ENCODE measurements at regions not wholly inside any gene's neighbourhood (a gene's known extent, or its start where the extent isn't known, plus 50 kb on each side); places are given as distances from the start of the nearest gene placed in this dataset.

DNA sequence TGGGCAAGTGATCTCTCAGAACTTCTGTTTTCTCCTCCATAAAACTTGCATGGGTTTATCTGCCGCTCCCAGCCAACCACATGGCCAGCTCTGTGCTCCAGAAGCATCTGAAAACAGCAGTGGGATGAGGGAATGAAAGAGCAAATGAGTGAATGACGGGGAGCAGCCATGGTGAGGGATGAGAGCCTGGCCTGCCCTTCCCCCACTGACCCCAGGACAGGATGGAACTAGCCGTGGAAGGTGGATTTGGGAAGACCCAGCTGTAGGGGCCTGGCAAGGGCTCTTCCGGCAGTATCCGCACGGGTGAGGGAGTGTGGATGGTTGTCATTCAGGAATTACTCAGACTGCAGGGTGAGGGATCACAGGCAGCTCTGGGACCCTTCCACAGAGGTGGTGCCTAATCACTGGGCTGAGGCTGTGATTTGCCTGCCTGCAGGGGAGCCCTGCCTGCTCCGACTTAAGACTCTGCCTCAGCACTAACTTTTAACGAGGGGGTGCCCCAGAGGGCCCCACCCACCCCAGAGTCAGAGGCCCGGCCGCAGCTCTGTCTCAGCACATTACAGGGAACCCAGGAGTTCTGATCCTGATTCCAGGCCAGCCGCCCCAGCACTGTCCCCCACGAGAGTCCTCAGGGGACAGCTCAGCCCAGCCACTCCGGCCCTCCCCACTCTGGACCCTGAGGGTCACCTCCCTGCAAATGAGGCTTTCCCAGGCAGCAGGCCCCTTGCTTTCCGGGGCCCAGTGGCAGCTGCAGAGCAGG is 136.8 kb upstream of the C14orf180 start:
- Mint-ChIP-seq H3K9me3 (peaks cover 0 to 5% of the 10 kb centered on the region in 2 donors), H3K27me3 (ENCODE audit: low read depth in 2 of 2) (peaks cover 5 to 14% of the 10 kb centered on the region in 2 donors), H3K4me3 (no peak overlapping the region), H3K4me1 (peaks cover 0 to 5% of the 10 kb centered on the region in 2 donors), H3K27ac (no peak overlapping the region), H3K36me3 (peaks cover 4% of the 10 kb centered on the region)
- no peak for ATAC-seq
- Histone ChIP-seq H3K27ac (ENCODE audit: low read length) (no peak overlapping the region), H3K4me1 (ENCODE audit: control insufficient read depth, insufficient read depth, low read length) (no peaks in the 10 kb centered on the region), H3K36me3 (ENCODE audit: control insufficient read depth, insufficient read depth, low read length) (no peaks in the 10 kb centered on the region), H3K27me3 (ENCODE audit: control insufficient read depth, insufficient read depth, low read length) (no peaks in the 10 kb centered on the region), H3K4me3 (ENCODE audit: low read length) (no peak overlapping the region), H3K9me3 (ENCODE audit: control insufficient read depth, insufficient read depth, low read length) (no peaks in the 10 kb centered on the region)
- intact Hi-C loops (cut with micrococcal nuclease), result no loop called here
- TF ChIP-seq, protein P1, sequence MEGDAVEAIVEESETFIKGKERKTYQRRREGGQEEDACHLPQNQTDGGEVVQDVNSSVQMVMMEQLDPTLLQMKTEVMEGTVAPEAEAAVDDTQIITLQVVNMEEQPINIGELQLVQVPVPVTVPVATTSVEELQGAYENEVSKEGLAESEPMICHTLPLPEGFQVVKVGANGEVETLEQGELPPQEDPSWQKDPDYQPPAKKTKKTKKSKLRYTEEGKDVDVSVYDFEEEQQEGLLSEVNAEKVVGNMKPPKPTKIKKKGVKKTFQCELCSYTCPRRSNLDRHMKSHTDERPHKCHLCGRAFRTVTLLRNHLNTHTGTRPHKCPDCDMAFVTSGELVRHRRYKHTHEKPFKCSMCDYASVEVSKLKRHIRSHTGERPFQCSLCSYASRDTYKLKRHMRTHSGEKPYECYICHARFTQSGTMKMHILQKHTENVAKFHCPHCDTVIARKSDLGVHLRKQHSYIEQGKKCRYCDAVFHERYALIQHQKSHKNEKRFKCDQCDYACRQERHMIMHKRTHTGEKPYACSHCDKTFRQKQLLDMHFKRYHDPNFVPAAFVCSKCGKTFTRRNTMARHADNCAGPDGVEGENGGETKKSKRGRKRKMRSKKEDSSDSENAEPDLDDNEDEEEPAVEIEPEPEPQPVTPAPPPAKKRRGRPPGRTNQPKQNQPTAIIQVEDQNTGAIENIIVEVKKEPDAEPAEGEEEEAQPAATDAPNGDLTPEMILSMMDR (IDR thresholded peaks at IDR 0.05), result no peak
- WGBS (ENCODE audit: insufficient coverage), result 83% methylated on average over 14 of the region's 14 CpGs
- no peak for DNase-seq

GRCh38 chr14:104443391-104444158 is 136.0 kb upstream of the C14orf180 start:
- Histone ChIP-seq H3K27me3 (ENCODE audit: control insufficient read depth, insufficient read depth, low read length) (no peaks in the 10 kb centered on the region), H3K9me3 (ENCODE audit: control insufficient read depth, insufficient read depth, low read length) (no peaks in the 10 kb centered on the region), H3K4me1 (ENCODE audit: control insufficient read depth, insufficient read depth, low read length) (no peaks in the 10 kb centered on the region), H3K27ac (ENCODE audit: low read length) (no peak overlapping the region), H3K36me3 (ENCODE audit: control insufficient read depth, insufficient read depth, low read length) (no peaks in the 10 kb centered on the region), H3K4me3 (ENCODE audit: low read length) (no peak overlapping the region)
- Mint-ChIP-seq H3K27ac (no peak overlapping the region), H3K36me3 (peaks cover 11% of the 10 kb centered on the region), H3K27me3 (ENCODE audit: low read depth in 2 of 2) (peaks cover 13 to 20% of the 10 kb centered on the region in 2 donors), H3K9me3 (peaks cover 3 to 8% of the 10 kb centered on the region in 2 donors), H3K4me3 (no peak overlapping the region), H3K4me1 (peaks cover 0 to 5% of the 10 kb centered on the region in 2 donors)
- ATAC-seq (no peak), DNase-seq (no peak)
- 69% methylated on average over 13 of the region's 13 CpGs for WGBS (ENCODE audit: insufficient coverage)
- TF ChIP-seq, protein P1 (IDR thresholded peaks at IDR 0.05), result no peak
- intact Hi-C loops (cut with micrococcal nuclease), result no loop called here

DNA sequence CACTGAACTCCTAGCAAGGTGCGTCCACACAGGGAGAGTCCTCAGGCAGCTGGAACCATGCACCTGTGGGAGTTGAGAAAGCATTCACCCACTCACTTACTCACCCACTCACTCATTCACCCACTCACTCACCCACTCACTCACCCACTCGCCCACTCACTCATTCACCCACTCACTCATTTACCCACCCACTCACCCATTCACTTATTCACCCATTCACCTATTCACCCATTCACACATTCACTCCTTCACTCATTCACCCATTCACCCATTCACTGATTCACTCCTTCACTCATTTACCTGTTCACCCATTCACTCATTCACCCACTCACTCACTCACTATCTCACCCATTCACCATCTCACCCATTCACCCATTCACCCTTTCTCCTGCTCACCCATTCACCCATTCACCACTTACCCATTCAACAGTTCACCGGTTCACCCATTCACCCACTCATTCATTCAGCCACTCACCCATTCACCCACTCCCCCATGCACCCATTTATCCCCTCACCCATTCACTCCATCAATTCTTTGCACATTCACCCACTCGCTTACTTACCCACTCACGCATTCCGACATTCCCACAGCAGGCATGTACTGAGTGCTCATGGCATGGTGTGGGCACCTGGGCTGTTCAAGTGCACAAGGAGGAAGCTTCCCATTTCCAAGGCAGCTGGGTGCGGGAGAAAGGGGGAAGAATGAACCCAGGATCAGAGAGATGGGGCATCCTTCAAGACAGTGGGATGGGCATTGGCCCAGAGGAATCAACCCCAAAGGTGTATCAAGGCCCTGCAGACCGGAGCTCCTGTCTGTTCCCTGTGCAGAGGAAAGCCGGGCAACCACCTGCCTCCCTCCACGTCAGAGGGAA is 135.2 kb upstream of the C14orf180 start:
- Mint-ChIP-seq H3K27me3 (ENCODE audit: low read depth in 2 of 2) (peaks cover 21 to 24% of the 10 kb centered on the region in 2 donors), H3K27ac (no peak overlapping the region), H3K4me1 (peaks cover 0 to 5% of the 10 kb centered on the region in 2 donors), H3K36me3 (peaks cover 19% of the 10 kb centered on the region), H3K4me3 (no peak overlapping the region), H3K9me3 (peaks cover 9% of the 10 kb centered on the region in 2 donors)
- H3K4me3 ChIP-seq (ENCODE audit: low read length), result no peak overlapping the region
- no peaks in the 10 kb centered on the region for H3K36me3 ChIP-seq (ENCODE audit: control insufficient read depth, insufficient read depth, low read length)
- DNase-seq, result no peak
- H3K27ac ChIP-seq (ENCODE audit: low read length), result no peak overlapping the region
- TF ChIP-seq, protein P1 (IDR thresholded peaks at IDR 0.05), result no peak
- WGBS (ENCODE audit: insufficient coverage), result 84% methylated on average over 10 of the region's 10 CpGs
- no peaks in the 10 kb centered on the region for H3K9me3 ChIP-seq (ENCODE audit: control insufficient read depth, insufficient read depth, low read length)
- H3K4me1 ChIP-seq (ENCODE audit: control insufficient read depth, insufficient read depth, low read length), result no peaks in the 10 kb centered on the region
- intact Hi-C loops (cut with micrococcal nuclease), result no loop called here
- ATAC-seq, result no peak
- no peaks in the 10 kb centered on the region for H3K27me3 ChIP-seq (ENCODE audit: control insufficient read depth, insufficient read depth, low read length)
